Stimulated activated effector memory CD8-positive, alpha-beta T cell treated with anti-CD3 and anti-CD28 coated beads, Interleukin-12 subunit alpha, Interleukin-12 subunit beta, amount 100 ng/mL, for 72 hours (primary cell): ENCODE measurements at regions not wholly inside any gene's neighbourhood (a gene's known extent, or its start where the extent isn't known, plus 50 kb on each side); places are given as distances from the start of the nearest gene placed in this dataset.

Experiments used
- ATAC-seq: fragments of 150-1000 bp; cut with Tn5 transposase; 2 replicates; pipeline ENCODE4 v1.10.0; 2021
- DNase-seq, 2 donors: peaks; one replicate each; pipeline ENCODE4 v3.0.0; 2021 to 2022; ENCODE audit warnings: low spot score in 2 of 2
- H3K27ac Mint-ChIP-seq: one replicate; pipeline ENCODE4 v1.8.0; 2022; ENCODE audit warnings: mild to moderate bottlenecking, mixed read lengths
- H3K36me3 Mint-ChIP-seq: one replicate; pipeline ENCODE4 v1.8.0; 2022; ENCODE audit warnings: mild to moderate bottlenecking, mixed read lengths
- H3K4me1 Mint-ChIP-seq: one replicate; pipeline ENCODE4 v1.8.0; 2022; ENCODE audit warnings: mixed read lengths
- H3K4me3 Mint-ChIP-seq: one replicate; pipeline ENCODE4 v1.8.0; 2022; ENCODE audit warnings: mild to moderate bottlenecking, mixed read lengths
- H3K9me3 Mint-ChIP-seq: one replicate; pipeline ENCODE4 v1.8.0; 2022; ENCODE audit warnings: mixed read lengths

DNA sequence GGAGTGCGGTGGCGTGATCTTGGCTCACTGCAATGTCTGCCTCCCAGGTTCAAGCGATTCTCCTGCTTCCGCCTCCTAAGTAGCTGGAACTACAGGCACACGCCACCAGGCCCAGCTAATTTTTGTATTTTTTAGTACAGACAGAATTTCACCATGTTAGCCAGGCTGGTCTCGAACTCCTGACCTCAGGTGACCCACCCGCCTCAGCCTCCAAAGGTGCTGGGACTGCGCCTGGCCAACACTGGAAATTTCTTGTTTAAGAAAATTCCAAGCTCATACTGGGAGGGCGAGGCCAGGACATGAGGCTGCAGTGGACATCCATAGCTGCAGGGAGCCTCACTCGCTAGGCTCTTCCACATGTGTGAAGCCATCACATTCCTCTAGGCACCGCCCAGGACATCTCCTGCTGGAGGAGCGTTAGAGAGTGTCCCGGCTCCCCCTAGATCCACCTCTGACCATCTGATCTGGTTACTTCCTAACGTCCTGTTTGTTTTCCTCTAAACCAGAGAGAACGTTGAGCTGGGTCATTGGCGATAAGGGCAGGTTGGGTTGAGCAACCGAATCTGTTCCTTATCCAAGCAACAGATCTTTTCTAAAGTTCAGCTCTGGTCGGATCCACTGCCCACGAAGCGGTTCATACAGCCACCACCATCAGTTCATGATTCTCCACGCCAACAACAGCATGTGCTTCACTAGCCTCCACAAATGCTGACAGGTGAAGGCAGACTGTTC, 108.2 kb upstream of the MED13L start:
- H3K27ac Mint-ChIP-seq: no peak overlapping the region
- H3K36me3 Mint-ChIP-seq: no peaks in the 10 kb centered on the region
- H3K4me1 Mint-ChIP-seq: no peaks in the 10 kb centered on the region
- DNase-seq (no peak), ATAC-seq (no peak)
- no peak overlapping the region for H3K4me3 Mint-ChIP-seq
- H3K9me3 Mint-ChIP-seq: no peaks in the 10 kb centered on the region

GRCh38 chr12:116389326-116389725, 111.8 kb upstream of the MED13L start:
- peak; percentile 32 for ATAC-seq
- no peaks in the 10 kb centered on the region for H3K4me1 Mint-ChIP-seq
- H3K4me3 Mint-ChIP-seq: no peak overlapping the region
- H3K36me3 Mint-ChIP-seq: no peaks in the 10 kb centered on the region
- H3K9me3 Mint-ChIP-seq: no peaks in the 10 kb centered on the region
- DNase-seq: no peak
- H3K27ac Mint-ChIP-seq: no peak overlapping the region

DNA sequence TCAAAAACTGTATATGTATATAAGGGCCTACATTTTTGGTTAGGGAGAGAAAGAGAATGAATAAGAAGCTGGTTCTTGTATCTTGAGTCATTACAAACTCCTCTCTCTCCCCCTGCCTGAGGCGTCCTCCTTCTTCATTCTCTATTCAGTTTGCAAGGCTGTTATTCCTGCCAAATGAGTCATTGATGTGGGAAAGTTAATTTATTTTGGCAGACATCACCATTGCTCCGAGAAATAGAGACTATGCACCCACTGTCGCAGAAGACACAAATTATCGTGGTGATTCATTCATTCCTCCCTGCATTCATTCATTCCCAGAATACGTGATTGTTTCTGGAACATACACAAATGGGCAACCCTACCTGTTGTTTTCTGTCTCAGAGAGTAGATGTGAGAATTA, 112.5 kb upstream of the MED13L start:
- H3K36me3 Mint-ChIP-seq: no peaks in the 10 kb centered on the region
- no peaks in the 10 kb centered on the region for H3K4me1 Mint-ChIP-seq
- no peak overlapping the region for H3K4me3 Mint-ChIP-seq
- ATAC-seq: no peak
- no peaks in the 10 kb centered on the region for H3K9me3 Mint-ChIP-seq
- no peak for DNase-seq
- no peak overlapping the region for H3K27ac Mint-ChIP-seq

DNA sequence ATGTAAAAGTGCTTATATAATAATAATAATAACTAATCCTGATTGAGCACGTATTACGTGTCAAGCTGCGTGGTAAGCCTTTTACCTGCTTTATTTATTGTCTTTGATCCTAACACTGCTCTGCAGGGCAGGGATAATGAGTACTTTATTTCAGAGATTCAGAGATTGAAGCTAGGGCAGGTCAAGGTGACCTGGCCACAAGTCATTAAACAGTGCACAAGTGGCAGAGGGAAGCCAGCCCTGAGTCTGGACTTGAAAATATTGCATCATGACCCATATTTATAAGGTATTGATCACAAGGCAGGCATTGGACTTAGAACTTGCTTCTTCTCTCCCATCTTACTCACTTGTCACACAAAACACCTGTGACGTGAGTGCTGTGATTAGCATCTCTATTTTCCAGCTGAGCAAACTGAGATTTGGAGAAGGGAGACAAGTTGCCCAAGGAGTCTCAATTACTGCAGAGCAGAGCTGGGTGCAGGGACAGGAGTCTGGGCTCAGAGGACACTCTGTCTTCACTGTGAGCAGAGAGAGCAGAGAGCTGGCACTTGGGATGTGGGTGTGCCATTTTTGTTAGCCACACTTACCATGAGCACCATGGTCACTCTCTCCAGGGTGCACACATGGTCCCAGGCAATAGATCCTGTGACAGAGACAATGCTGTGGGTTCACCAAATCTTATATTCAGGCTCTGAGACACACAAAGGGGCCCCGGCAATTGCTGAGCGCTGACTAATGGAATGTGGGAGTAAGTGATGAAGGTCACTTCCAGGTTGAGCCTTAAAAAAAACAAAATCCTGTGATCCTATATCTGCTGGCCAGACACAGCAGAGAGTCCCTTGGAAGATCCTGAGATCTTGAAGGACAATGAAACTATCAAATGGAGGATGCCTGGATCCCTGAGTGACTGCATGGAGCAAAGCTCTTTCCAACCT, 113.2 kb upstream of the MED13L start:
- no peak overlapping the region for H3K27ac Mint-ChIP-seq
- no peak overlapping the region for H3K4me3 Mint-ChIP-seq
- DNase-seq: no peak

DNA sequence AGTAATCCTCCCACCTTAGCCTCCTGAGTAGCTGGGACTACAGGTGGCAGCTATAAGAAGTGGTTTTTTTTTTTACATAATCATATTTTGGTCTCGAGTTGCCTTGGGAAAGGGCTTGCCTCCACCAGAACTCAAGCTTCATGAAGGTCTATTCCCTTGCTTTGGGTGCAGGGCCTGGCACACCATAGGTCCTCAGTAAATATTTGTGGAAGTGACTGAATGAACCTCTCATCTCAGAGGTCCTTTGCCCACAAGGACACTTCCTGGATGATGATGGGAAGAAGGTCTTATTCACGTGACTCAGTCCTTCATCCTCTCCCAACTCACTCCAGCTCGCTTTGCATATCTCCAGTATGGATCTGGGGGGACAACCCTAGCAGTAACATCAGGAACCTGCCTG, 114.0 kb upstream of the MED13L start:
- Mint-ChIP-seq H3K27ac (no peak overlapping the region), H3K36me3 (no peaks in the 10 kb centered on the region)

More for the DNA sequence above, 113.2 kb upstream of the MED13L start:
- Mint-ChIP-seq H3K36me3 (no peaks in the 10 kb centered on the region), H3K9me3 (no peaks in the 10 kb centered on the region), H3K4me1 (no peaks in the 10 kb centered on the region)
- ATAC-seq: no peak

DNA sequence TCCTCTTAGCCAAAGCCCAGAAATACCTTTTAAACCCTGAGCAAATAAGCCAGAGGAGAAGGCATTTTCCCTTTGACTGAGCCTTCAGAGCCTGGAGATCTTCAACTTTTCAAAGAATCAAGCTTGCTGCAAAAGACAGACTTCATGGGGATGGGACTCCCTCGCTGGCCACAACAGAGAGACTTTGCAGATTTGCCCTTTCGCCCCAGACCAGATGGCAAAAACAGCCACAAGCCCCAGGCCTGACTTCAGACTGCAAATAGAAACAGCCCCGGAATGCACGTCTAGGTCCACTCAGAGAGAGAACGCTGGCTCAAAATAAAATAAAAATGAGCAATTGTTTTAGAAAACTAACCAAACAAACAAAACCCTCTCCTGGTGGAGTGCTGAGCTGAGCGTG, 114.6 kb upstream of the MED13L start:
- no peak for ATAC-seq
- H3K27ac Mint-ChIP-seq: no peak overlapping the region
- H3K4me3 Mint-ChIP-seq: no peak overlapping the region
- no peaks in the 10 kb centered on the region for H3K4me1 Mint-ChIP-seq
- no peaks in the 10 kb centered on the region for H3K36me3 Mint-ChIP-seq
- no peak for DNase-seq
- H3K9me3 Mint-ChIP-seq: no peaks in the 10 kb centered on the region

More for the DNA sequence above, 114.0 kb upstream of the MED13L start:
- H3K9me3 Mint-ChIP-seq: no peaks in the 10 kb centered on the region
- H3K4me1 Mint-ChIP-seq: no peaks in the 10 kb centered on the region
- DNase-seq: no peak
- no peak overlapping the region for H3K4me3 Mint-ChIP-seq
- ATAC-seq: no peak

DNA sequence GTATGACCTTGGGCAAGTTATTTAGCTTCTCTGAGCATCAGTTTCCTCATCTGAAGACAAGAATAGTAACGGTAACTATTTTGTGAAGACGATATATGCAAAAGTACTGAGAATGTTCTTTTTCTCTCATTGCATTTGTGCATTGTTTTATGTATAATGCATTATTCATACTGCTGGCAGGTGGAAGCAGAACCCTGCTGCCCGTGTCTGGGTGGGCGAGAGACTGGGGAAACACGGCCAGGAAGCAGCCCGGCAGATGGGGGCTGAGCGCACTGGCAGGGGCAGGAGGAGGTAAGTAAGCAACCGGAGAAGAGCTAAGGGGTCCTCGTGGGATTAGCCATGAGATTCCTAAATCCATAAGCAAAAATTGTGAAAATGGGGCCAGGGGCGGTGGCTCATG, 115.8 kb upstream of the MED13L start:
- Mint-ChIP-seq H3K4me1 (no peaks in the 10 kb centered on the region), H3K4me3 (no peak overlapping the region), H3K36me3 (no peaks in the 10 kb centered on the region), H3K9me3 (no peaks in the 10 kb centered on the region), H3K27ac (no peak overlapping the region)
- ATAC-seq: no peak
- DNase-seq: no peak

DNA sequence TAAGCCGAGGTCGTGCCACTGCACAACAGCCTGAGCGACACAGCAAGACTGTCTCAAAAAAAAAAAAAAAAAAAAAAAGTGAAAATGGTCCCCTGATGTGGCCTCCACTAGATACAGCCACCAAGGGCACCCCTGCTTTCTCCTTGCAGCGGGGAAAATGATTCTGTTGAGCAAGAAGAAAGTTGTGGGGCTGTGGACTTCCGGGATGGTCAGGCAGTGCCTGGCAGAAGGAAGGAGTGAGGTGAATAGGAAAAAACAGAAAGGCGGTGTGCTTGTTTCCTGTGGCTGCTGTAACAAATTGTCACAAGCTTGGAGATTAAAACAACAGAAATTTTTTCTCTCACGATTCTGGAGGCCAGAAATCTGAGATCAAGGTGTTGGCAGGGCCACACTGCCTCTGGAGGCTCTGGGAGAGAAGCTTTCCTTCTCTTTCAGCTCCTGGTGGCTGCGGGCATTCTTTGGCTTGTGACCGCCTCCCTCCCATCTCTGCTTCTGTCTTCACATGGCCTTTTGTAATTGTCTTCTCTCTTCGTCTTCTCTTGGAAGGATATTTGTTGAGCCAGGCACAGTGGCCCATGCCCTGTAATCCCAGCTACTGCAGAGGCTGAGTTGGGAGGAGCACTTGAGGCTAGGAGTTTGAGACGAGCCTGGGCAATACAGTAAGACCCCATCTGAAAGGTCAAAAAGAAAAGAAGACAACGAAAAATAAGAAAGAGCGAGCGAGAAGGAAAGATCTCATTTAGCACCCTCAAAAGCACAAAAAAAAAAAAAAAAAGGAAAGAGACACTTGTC, 116.6 kb upstream of the MED13L start:
- no peak overlapping the region for H3K4me3 Mint-ChIP-seq
- no peaks in the 10 kb centered on the region for H3K36me3 Mint-ChIP-seq
- no peaks in the 10 kb centered on the region for H3K4me1 Mint-ChIP-seq
- peaks cover 6% of the 10 kb centered on the region for H3K9me3 Mint-ChIP-seq
- DNase-seq (no peak), ATAC-seq (no peak)
- no peak overlapping the region for H3K27ac Mint-ChIP-seq

GRCh38 chr12:116395396-116395795, 117.9 kb upstream of the MED13L start:
- no peak overlapping the region for H3K4me3 Mint-ChIP-seq
- no peaks in the 10 kb centered on the region for H3K4me1 Mint-ChIP-seq
- no peak overlapping the region for H3K27ac Mint-ChIP-seq
- ATAC-seq: no peak
- no peaks in the 10 kb centered on the region for H3K36me3 Mint-ChIP-seq
- peaks cover 6% of the 10 kb centered on the region for H3K9me3 Mint-ChIP-seq
- no peak for DNase-seq

- no peaks in the 10 kb centered on the region for H3K4me1 Mint-ChIP-seq
- DNase-seq: no peak
- no peak overlapping the region for H3K27ac Mint-ChIP-seq
- ATAC-seq: no peak
- H3K36me3 Mint-ChIP-seq: no peaks in the 10 kb centered on the region
- peaks cover 6% of the 10 kb centered on the region for H3K9me3 Mint-ChIP-seq
- H3K4me3 Mint-ChIP-seq: no peak overlapping the region
Observed at GRCh38 chr12:116397148-116397547, 119.7 kb upstream of the MED13L start.

DNA sequence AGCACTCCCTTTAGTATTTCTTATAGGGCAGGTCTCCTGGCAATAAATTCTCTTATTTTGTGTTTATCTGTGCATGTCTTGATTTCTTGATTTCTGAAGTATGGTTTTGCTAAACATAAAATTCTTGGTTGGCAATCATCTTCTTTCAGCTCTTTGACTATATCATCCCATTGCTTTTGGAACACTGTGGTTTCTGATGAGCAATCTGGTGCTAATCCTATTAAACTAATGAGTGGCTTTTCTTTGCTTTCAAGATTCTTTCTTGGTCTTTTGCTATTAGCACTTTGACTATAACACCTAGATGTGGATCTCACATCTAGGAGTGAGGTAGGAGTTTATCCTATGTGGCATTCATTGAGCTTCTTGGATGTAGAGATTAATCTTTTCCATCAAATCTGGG, 120.7 kb upstream of the MED13L start:
- H3K27ac Mint-ChIP-seq: no peak overlapping the region
- DNase-seq: no peak
- ATAC-seq: no peak
- H3K36me3 Mint-ChIP-seq: no peaks in the 10 kb centered on the region
- H3K9me3 Mint-ChIP-seq: peaks cover 6% of the 10 kb centered on the region
- H3K4me3 Mint-ChIP-seq: no peak overlapping the region
- H3K4me1 Mint-ChIP-seq: no peaks in the 10 kb centered on the region

- DNase-seq (no peak), ATAC-seq (no peak)
- no peak overlapping the region for H3K27ac Mint-ChIP-seq
- H3K4me1 Mint-ChIP-seq: no peaks in the 10 kb centered on the region
- peaks cover 6% of the 10 kb centered on the region for H3K9me3 Mint-ChIP-seq
- no peaks in the 10 kb centered on the region for H3K36me3 Mint-ChIP-seq
- no peak overlapping the region for H3K4me3 Mint-ChIP-seq
Observed at GRCh38 chr12:116399055-116399454, 121.6 kb upstream of the MED13L start.

DNA sequence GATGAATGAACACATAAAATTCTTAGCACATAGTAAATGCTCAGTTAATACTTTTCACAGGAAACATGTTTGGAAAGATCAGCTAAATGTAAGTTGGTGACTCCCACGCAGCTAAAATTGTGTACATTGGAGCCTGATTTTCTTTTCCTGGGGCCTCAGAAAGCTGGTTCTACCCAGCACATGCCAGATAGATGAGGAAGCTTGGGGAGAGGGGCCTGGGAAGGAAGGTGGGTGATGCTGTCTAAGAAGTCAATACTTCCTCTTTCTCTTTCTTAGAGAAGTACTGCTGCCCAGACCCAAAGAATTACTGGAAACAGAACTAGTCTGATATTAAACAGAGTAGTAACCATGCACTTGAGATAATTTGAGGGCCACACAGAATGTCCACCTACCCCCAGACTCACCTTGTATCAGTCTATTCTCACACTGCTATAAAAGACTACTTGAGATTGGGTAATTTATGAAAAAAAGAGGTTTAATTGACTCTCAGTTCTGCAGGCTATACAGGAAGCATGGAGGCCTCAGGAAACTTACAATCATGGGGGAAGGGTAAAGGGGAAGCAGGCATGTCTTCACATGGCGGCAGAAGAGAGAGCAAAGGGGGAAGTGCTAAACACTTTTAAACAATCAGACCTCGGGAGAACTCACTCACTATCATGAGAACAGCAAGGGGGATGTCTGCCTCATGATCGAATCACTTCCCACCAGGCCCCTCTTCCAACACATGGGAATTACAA, 123.3 kb upstream of the MED13L start:
- Mint-ChIP-seq H3K4me1 (no peaks in the 10 kb centered on the region), H3K27ac (no peak overlapping the region), H3K9me3 (peaks cover 6% of the 10 kb centered on the region), H3K36me3 (no peaks in the 10 kb centered on the region), H3K4me3 (no peak overlapping the region)
- ATAC-seq (no peak), DNase-seq (no peak)

DNA sequence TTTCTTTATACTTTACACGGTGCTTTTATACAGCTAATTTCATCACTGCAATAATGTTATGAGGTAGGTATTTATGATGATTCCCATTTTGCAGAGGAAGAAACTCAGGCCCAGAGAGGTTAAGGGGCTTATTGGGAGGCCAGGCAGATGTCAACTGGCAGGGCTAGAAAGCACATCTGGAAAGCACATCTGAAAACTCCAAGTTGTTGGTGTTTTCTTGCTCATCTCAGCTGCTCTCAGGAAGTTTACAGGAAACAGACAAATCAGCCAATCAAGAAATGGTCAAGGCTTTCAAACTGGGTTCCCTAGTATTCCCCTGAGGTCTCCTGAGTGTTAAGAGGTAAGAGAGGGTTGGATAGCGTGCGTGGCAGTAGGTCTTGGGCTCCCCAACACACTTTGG, 124.1 kb upstream of the MED13L start:
- no peak overlapping the region for H3K4me3 Mint-ChIP-seq
- no peak overlapping the region for H3K27ac Mint-ChIP-seq
- peaks cover 6% of the 10 kb centered on the region for H3K9me3 Mint-ChIP-seq
- no peaks in the 10 kb centered on the region for H3K36me3 Mint-ChIP-seq
- no peak for DNase-seq
- no peak for ATAC-seq
- H3K4me1 Mint-ChIP-seq: no peaks in the 10 kb centered on the region
